GM12878 (cell line): ENCODE measurements at regions not wholly inside any gene's neighbourhood (a gene's known extent, or its start where the extent isn't known, plus 50 kb on each side); places are given as distances from the start of the nearest gene placed in this dataset.

Experiments
- ATF3 ChIP-seq: IDR thresholded peaks from 2 replicates; pipeline ENCODE4 v1.6.1; 2011; ENCODE audit warnings: low read depth, mild to moderate bottlenecking, low read length, moderate library complexity, borderline replicate concordance; ENCODE audit errors: extremely low read depth
- CTCF ChIP-seq, 3 experiments: IDR thresholded peaks in 2 of 3; conservative IDR thresholded peaks in 1 of 3; 2 replicates each; pipeline ENCODE4 v1.5.1; 2011; ENCODE audit warnings: low read depth in 3 of 3, low read length in 3 of 3, mild to moderate bottlenecking in 3 of 3, control low read depth in 2 of 3, moderate library complexity in 2 of 3, inconsistent platforms in 1 of 3, mixed read lengths in 1 of 3; ENCODE audit not compliant: control insufficient read depth in 2 of 3, insufficient read depth in 1 of 3; ENCODE audit errors: extremely low read depth in 1 of 3
- EED ChIP-seq: sonication (generic); IDR thresholded peaks from 2 replicates; pipeline ENCODE4 v1.6.1; 2016; ENCODE audit warnings: antibody characterized with exemption, low read depth
- ETV6 ChIP-seq, 2 experiments: fragments of 450-650 bp in 1 of 2; IDR thresholded peaks in 1 of 2; conservative IDR thresholded peaks in 1 of 2; 2 replicates each; pipeline ENCODE4 v1.6.1; 2014; ENCODE audit warnings: antibody characterized with exemption in 1 of 2, borderline replicate concordance in 1 of 2, low read depth in 1 of 2, mild to moderate bottlenecking in 1 of 2, moderate library complexity in 1 of 2
- EZH2 ChIP-seq: IDR thresholded peaks from 2 replicates; pipeline ENCODE4 v1.6.1; 2012; ENCODE audit warnings: low read depth, mild to moderate bottlenecking, control low read depth, inconsistent platforms, low read length, borderline replicate concordance; ENCODE audit not compliant: control insufficient read depth
- HDAC6 ChIP-seq: fragments of 200-600 bp; sonication (generic); IDR thresholded peaks from one replicate; pipeline ENCODE4 v1.8.0; 2017; ENCODE audit warnings: antibody characterized with exemption; ENCODE audit not compliant: unreplicated experiment
- JUNB ChIP-seq: IDR thresholded peaks from 2 replicates; pipeline ENCODE4 v1.6.1; 2016; ENCODE audit warnings: antibody characterized with exemption, mild to moderate bottlenecking
- MAX ChIP-seq: IDR thresholded peaks from 2 replicates; pipeline ENCODE4 v1.6.1; 2012; ENCODE audit warnings: low read depth, low read length, improper control_type of control experiment
- MTA3 ChIP-seq: IDR thresholded peaks from 2 replicates; pipeline ENCODE4 v1.6.1; 2012; ENCODE audit warnings: low read length, inconsistent platforms, borderline replicate concordance
- POLR2A ChIP-seq: IDR thresholded peaks from 2 replicates; pipeline ENCODE4 v1.6.1; 2011; ENCODE audit warnings: low read depth, mild to moderate bottlenecking, low read length
- PRDM15 ChIP-seq: fragments of 450-650 bp; formaldehyde crosslinking; IDR thresholded peaks from 2 replicates; pipeline ENCODE4 v1.4.0; 2020; ENCODE audit warnings: mild to moderate bottlenecking, moderate library complexity
- REST ChIP-seq: IDR thresholded peaks from 2 replicates; pipeline ENCODE4 v1.6.1; 2012; ENCODE audit warnings: mild to moderate bottlenecking, low read depth, low read length
- RFX5 ChIP-seq: IDR thresholded peaks from 2 replicates; pipeline ENCODE4 v1.6.1; 2011; ENCODE audit warnings: low read depth, low read length, improper control_type of control experiment

- TF ChIP-seq CTCF (IDR thresholded peaks at IDR 0.05 in 2 of 3, conservative IDR thresholded peaks at IDR 0.05 in 1 of 3; ENCODE audit: control insufficient read depth in 2 of 3, extremely low read depth in 1 of 3, insufficient read depth in 1 of 3, low read depth in 3 of 3, low read length in 3 of 3) (no peak), MAX (no peak), REST (no peak), HDAC6 (no peak), JUNB (no peak), ATF3 (no peak), PRDM15 (no peak), EZH2 (no peak), POLR2A (no peak), RFX5 (no peak), MTA3 (no peak), EED (no peak), ETV6 (conservative IDR thresholded peaks at IDR 0.05 in 1 of 2, IDR thresholded peaks at IDR 0.05 in 1 of 2; ENCODE audit: borderline replicate concordance in 1 of 2, low read depth in 1 of 2) (no peak)
These were observed 125.8 kb downstream of the BOD1 start for GRCh38 chr5:173490681-173491080.
